ENCODE measurements at regions not wholly inside any gene's neighbourhood (a gene's known extent, or its start where the extent isn't known, plus 50 kb on each side); places are given as distances from the start of the nearest gene placed in this dataset.

- no peaks in the 10 kb centered on the region for H3K9me3 ChIP-seq (ENCODE audit: low read depth)
- H3K36me3 ChIP-seq = no peaks in the 10 kb centered on the region
- peak overlapping the region; percentile 87 for H3K27ac ChIP-seq
- TF ChIP-seq CTCF (IDR thresholded peaks at IDR 0.05; ENCODE audit: low read depth, low read length) = no peak
- H3K4me3 ChIP-seq = peak overlapping the region; percentile 0
- H3K27me3 ChIP-seq = no peaks in the 10 kb centered on the region
- DNase-seq (ENCODE audit: low read depth in 1 of 2, low spot score in 1 of 2) = peak in 1 of 2 donors; percentile 68
- peaks cover 45% of the 10 kb centered on the region for H3K4me1 ChIP-seq (ENCODE audit: low read depth)
Observed at GRCh38 chr4:185920691-185921260, 108.8 kb upstream of the SORBS2 start.

GRCh38 chr4:185921583-185922555 lies 109.9 kb upstream of the SORBS2 start:
- DNase-seq (ENCODE audit: low read depth in 1 of 2, low spot score in 1 of 2) = peak; percentile 37 to 79
- peaks cover 55% of the 10 kb centered on the region for H3K4me1 ChIP-seq (ENCODE audit: low read depth)
- H3K9me3 ChIP-seq (ENCODE audit: low read depth) = no peaks in the 10 kb centered on the region
- H3K27me3 ChIP-seq = no peaks in the 10 kb centered on the region
- H3K36me3 ChIP-seq = no peaks in the 10 kb centered on the region
- no peak for TF ChIP-seq CTCF (IDR thresholded peaks at IDR 0.05; ENCODE audit: low read depth, low read length)
- no peak overlapping the region for H3K4me3 ChIP-seq
- H3K27ac ChIP-seq = peak overlapping the region; percentile 87

- DNase-seq (ENCODE audit: low read depth in 1 of 2, low spot score in 1 of 2) = no peak
- Histone ChIP-seq H3K27me3 (no peaks in the 10 kb centered on the region), H3K9me3 (ENCODE audit: low read depth) (no peaks in the 10 kb centered on the region), H3K36me3 (no peaks in the 10 kb centered on the region), H3K4me3 (no peak overlapping the region), H3K4me1 (ENCODE audit: low read depth) (peaks cover 55% of the 10 kb centered on the region), H3K27ac (peak overlapping the region; percentile 87)
- TF ChIP-seq CTCF (IDR thresholded peaks at IDR 0.05; ENCODE audit: low read depth, low read length) = no peak
Observed at GRCh38 chr4:185924458-185925044, 112.6 kb upstream of the SORBS2 start.

GRCh38 chr4:185925910-185926360 lies 113.9 kb upstream of the SORBS2 start:
- Histone ChIP-seq H3K9me3 (ENCODE audit: low read depth) (no peaks in the 10 kb centered on the region), H3K36me3 (no peaks in the 10 kb centered on the region), H3K27me3 (no peaks in the 10 kb centered on the region), H3K27ac (peak overlapping the region; percentile 87), H3K4me3 (peak overlapping the region; percentile 2), H3K4me1 (ENCODE audit: low read depth) (peaks cover 42% of the 10 kb centered on the region)
- no peak for TF ChIP-seq CTCF (IDR thresholded peaks at IDR 0.05; ENCODE audit: low read depth, low read length)
- DNase-seq (ENCODE audit: low read depth in 1 of 2, low spot score in 1 of 2) = peak in 1 of 2 donors; percentile 76

GRCh38 chr4:185931375-185931774 lies 119.4 kb upstream of the SORBS2 start:
- no peak for TF ChIP-seq CTCF (IDR thresholded peaks at IDR 0.05; ENCODE audit: low read depth, low read length)
- H3K9me3 ChIP-seq (ENCODE audit: low read depth) = no peaks in the 10 kb centered on the region
- no peak for DNase-seq (ENCODE audit: low read depth in 1 of 2, low spot score in 1 of 2)
- H3K27ac ChIP-seq = no peak overlapping the region
- peaks cover 14% of the 10 kb centered on the region for H3K4me1 ChIP-seq (ENCODE audit: low read depth)
- H3K4me3 ChIP-seq = no peak overlapping the region
- no peaks in the 10 kb centered on the region for H3K27me3 ChIP-seq
- H3K36me3 ChIP-seq = no peaks in the 10 kb centered on the region
